GM21528 (cell line): ENCODE measurements at regions not wholly inside any gene's neighbourhood (a gene's known extent, or its start where the extent isn't known, plus 50 kb on each side); places are given as distances from the start of the nearest gene placed in this dataset.
"Not testable (repeated sequence)": the region's sequence is repeated elsewhere in the genome, so short reads cannot be mapped to it uniquely, and the experiment has no call there.

Source experiments
- ATAC-seq: cut with Tn5 transposase; IDR thresholded peaks from one replicate; pipeline ENCODE4 v1.9.1; 2021; ENCODE audit warnings: mild to moderate bottlenecking, moderate library complexity; ENCODE audit not compliant: unreplicated experiment, low FRiP score

- no peak for ATAC-seq
These were observed 1054.8 kb downstream of the SI start for GRCh38 chr3:164023480-164023879.

DNA sequence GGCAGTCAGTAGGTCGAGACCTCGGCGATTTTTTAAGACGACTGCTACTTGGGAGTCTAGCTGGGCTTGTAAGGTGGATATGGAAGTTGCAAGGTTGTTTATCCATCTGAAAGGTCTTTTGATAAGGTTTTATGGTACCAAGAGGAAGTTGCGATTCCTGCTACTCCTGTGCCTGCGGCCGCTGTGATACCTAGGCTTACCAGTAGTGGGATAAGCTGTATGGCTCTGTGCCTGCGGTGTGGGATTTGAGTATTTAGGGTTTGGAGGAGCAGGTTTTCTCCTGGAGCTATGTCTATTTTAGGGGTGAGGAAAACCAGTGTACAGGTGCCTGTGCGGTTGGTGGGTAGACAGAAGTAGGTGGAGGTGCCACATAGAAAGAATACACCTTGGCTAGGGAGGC, 1059.8 kb downstream of the SI start:
- ATAC-seq: no peak

DNA sequence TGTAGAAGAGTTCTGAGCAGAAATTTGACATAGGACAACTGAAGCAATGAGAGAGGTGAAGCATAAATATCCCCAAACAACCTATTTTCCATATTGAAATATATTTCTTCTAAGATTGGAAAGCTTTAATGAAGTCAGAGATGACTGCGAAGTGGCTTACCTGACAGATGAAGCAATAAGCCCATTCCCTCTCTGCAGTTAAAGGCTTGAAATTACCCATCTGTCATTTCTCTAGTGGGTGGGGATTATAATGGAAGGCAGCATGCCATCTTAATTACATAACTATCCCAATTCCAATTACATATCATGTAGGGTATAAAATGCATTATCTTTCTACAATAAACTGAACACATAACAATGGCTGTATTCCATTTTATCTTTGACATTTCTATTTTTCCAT, 1070.5 kb downstream of the SI start:
- no peak for ATAC-seq

DNA sequence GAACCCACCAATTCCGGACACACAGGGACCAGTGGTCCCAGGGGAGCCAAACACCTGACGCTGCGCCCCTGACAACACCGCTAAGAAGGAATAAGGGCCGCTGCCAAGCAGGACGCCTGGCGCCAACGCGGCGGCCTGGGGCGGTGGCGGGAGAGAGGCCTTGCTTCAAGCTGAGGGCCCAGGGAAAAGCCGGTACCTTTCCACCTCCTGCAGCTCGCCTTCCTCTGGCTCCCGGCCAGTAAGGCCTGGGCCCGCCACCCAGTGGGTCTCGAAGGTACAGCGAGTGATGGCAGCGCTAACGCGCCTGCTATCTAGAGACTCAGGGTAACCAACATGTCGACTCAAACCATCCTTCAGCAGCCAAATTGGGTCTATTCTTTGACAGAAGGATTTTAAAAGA, 1074.1 kb downstream of the SI start:
- ATAC-seq: no peak

DNA sequence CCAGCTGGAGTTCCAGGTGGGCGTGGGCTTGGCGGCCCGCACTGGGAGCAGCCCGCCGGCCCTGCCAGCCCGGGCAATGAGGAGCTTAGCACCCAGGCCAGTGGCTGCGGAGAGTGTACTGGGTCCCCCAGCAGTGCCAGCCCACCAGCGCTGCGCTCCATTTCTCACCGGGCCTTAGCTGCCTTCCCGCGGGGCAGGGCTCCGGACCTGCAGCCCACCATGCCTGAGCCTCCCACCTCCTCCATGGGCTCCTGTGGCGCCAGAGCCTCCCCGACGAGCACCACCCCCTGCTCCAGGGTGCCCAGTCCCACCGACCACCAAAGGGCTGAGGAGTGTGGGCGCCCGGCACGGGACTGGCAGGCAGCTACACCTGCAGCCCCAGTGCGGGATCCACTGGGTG, 1075.3 kb downstream of the SI start:
- not testable (repeated sequence) for ATAC-seq

GRCh38 chr3:163983940-163984339, 1094.4 kb downstream of the SI start:
- ATAC-seq: no peak

- no peak for ATAC-seq
These were observed 1106.4 kb downstream of the SI start for GRCh38 chr3:163971861-163972260.

DNA sequence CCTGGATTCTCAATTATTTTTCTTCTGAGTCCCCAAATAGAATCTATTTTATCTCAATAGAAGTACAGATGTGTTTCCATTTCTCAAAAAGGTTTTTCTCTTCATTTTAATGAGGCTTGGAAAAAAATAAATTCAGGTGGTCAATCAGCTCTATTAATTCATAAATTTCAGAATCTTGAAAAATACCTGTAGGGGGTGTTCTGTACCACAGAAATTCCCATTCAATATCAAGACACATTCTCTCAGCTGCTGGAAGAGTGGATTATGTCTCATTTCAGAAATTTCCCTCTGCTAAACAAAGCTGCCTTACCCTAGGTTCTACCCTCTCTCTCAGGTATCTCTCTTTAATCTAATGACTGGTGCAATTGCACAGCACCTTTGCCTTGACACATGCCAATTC, 1121.2 kb downstream of the SI start:
- no peak for ATAC-seq

- no peak for ATAC-seq
These were observed 1124.8 kb downstream of the SI start for GRCh38 chr3:163953526-163953925.

GRCh38 chr3:163952499-163952898, 1125.8 kb downstream of the SI start:
- no peak for ATAC-seq

DNA sequence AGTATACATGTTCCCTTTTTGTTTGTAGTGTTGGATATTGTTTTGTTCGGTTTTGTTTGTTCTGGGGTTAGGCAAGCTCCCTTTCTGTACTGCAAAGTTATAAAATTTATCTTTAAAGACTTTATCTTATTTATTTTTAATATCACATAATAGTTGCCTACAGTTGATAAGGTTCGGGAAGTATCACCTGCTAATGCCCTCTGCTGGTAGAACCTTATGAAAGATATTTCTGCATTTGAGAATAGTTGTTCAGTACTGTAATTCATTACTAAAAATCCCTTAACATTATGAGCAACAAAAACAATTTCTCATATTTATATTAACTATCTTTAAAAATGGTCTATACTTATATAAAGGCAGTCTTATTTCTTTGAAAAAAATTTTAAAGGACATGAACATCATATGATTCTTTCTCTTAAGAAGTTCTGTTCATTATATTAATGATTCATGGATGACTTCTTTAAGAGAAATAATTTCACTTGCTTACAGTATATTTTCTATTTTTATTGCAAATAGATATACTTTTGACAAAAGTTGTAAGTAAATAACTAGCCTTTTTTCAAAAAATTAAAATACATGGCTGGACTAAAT, 1126.8 kb downstream of the SI start:
- ATAC-seq: no peak

GRCh38 chr3:163946785-163947184, 1131.5 kb downstream of the SI start:
- ATAC-seq: no peak

DNA sequence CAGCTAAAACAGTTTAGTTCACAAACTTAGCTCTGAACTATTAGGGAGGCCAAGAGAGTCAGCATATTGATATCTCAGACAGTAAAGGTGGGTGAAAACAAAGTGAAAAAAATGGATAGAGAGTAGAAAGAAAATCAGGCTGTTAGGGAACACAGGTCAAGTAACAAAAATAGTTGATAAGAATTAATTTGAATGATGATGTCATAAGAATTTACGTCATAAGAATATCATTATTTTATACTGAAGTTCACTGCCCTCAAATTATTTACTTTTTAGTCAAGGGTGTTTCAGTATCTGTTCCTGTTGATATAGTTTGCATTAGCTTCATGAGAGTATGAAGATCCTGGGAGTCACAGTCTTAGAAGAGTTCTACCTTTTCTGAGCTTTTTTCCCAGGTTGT, 1134.6 kb downstream of the SI start:
- no peak for ATAC-seq

DNA sequence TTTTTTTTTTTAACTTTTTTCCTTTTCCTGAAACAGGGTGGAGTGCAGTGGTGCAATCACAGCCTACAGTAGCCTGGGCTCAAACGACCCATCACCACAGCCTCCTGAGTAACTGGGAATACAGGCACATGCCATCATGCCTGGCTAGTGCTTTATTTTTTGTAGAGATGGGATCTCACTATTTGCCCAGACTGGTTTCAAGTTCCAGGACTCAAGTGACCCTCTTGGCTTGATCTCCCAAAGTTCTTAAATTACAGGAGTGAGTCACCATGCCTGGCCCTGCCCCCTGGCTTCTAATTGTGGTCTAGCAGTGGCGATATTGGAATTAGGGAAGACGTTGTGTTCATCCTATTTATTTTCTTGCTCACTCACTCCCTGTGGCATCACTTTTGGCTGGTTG, 1138.4 kb downstream of the SI start:
- ATAC-seq: no peak

GRCh38 chr3:163936543-163936942, 1141.8 kb downstream of the SI start:
- ATAC-seq: no peak

GRCh38 chr3:163935411-163935810, 1142.9 kb downstream of the SI start:
- no peak for ATAC-seq

DNA sequence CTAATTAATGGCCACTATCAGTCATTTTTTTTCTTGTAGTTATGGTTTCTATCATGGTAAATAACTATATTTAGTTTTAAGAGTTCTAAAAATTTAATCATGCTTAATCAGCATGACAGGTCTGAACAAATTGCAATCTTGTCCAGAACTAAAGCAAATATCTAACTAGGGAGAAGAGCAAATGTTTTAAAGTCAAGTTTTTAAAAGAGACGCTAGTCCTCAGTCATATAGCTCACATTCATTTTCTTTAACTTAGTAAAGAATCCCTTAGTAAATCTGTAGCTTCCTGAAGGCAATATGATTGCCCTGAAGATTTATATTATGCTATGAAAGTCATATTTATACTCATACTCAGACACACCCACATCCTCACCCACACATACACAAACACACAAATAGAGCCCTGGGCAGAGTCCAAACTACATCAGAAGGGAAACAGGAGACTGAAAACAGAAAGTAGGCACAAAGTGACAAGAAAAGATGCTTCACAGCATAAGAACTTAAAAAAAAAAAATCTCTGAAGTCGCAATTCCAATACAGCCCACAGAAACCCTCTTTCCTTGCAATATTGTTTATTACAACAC, 1149.1 kb downstream of the SI start:
- ATAC-seq: no peak

GRCh38 chr3:163927521-163927920, 1150.8 kb downstream of the SI start:
- no peak for ATAC-seq

DNA sequence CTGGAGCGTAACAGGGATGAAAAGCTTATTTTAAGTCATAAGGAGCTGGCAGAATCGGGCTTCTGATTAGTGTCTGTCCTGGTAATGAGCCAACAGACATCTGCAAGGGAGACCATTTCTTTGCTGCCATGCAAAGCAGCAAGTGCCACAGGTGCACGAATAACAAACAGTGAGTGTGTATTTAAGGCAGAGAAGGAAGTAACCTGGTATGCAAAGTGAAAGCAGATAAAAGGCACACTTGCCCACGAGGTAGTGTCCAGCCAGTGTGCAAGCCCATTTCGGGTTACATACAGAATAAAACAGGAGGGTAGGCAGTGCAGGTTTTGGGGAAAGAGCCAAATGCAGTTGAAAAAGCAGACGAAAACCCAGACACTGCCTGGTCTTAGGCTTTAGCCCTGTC, 1153.7 kb downstream of the SI start:
- no peak for ATAC-seq

DNA sequence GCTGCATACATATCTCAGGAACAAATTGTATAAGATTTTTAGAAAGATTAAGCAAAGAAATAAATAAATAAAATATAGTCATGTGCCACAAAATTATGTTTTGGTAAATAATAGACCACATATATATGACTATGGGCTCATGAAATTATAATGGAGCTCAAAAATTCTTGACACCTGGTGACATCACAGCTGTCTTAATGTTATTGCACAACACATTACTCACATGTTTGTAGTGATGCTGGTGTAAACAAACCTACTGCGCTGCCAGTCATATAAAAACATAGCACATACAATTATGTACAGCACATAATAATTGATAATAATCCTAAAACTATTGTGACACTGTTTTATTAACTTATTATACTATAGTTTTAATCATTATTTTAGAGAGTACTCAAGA, 1159.1 kb downstream of the SI start:
- ATAC-seq: no peak

- no peak for ATAC-seq
These were observed 1161.4 kb downstream of the SI start for GRCh38 chr3:163916596-163917560.

DNA sequence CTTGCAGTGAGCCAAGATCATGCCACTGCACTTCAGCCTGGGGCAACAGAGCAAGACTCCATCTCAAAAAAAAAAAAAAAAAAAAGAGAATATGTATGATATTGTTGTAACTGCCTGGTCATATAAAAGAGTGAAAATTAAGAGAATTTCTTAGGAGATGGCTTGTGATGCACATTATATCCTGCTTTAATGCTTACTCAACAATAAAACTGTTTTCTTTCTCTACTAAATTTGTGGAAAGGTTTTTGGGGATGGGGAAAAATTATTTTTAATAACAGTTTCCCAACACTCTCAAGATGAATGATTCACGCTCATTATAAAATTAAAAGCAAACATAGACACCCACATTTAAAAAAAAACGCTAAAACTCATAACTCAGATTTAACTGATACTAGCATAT, 1163.0 kb downstream of the SI start:
- no peak for ATAC-seq
